Ovary (tissue), 3 donors: ENCODE measurements at regions not wholly inside any gene's neighbourhood (a gene's known extent, or its start where the extent isn't known, plus 50 kb on each side); places are given as distances from the start of the nearest gene placed in this dataset.
"Not testable (repeated sequence)": the region's sequence is repeated elsewhere in the genome, so short reads cannot be mapped to it uniquely, and the experiment has no call there.

ENCODE experiments used
- CTCF ChIP-seq, 3 donors: fragments of 450-650 bp in 2 of 3; fragments of 200-600 bp in 1 of 3; IDR thresholded peaks; one replicate each; pipeline versions ENCODE4 v1.5.1 to v1.8.0; 2016 to 2022; ENCODE audit warnings: antibody characterized with exemption in 3 of 3, mild to moderate bottlenecking in 1 of 3
- EP300 ChIP-seq: sonication (generic); formaldehyde crosslinking; IDR thresholded peaks from one replicate; pipeline ENCODE4 v1.6.1; 2017; ENCODE audit warnings: antibody characterized with exemption
- donor health status: DM: no; HTN: no; CAD: no.

GRCh38 chr3:51599638-51600037, 61.1 kb downstream of the RAD54L2 start:
- TF ChIP-seq CTCF (IDR thresholded peaks at IDR 0.05); EP300: not testable (repeated sequence)
